ENCODE measurements at regions not wholly inside any gene's neighbourhood (a gene's known extent, or its start where the extent isn't known, plus 50 kb on each side); places are given as distances from the start of the nearest gene placed in this dataset.

GRCh38 chr5:100175346-100175745, 359.8 kb upstream of the FAM174A start:
- WGBS, result 57% methylated on average over 1 of the region's 1 CpG
- no peaks in the 10 kb centered on the region for H3K27me3 ChIP-seq
- no peaks in the 10 kb centered on the region for H3K9me3 ChIP-seq
- TF ChIP-seq EP300 (IDR thresholded peaks at IDR 0.05) (no peak), POLR2A (IDR thresholded peaks at IDR 0.05) (no peak), POLR2AphosphoS5 (IDR thresholded peaks at IDR 0.05) (no peak)
- TF ChIP-seq, protein P1, sequence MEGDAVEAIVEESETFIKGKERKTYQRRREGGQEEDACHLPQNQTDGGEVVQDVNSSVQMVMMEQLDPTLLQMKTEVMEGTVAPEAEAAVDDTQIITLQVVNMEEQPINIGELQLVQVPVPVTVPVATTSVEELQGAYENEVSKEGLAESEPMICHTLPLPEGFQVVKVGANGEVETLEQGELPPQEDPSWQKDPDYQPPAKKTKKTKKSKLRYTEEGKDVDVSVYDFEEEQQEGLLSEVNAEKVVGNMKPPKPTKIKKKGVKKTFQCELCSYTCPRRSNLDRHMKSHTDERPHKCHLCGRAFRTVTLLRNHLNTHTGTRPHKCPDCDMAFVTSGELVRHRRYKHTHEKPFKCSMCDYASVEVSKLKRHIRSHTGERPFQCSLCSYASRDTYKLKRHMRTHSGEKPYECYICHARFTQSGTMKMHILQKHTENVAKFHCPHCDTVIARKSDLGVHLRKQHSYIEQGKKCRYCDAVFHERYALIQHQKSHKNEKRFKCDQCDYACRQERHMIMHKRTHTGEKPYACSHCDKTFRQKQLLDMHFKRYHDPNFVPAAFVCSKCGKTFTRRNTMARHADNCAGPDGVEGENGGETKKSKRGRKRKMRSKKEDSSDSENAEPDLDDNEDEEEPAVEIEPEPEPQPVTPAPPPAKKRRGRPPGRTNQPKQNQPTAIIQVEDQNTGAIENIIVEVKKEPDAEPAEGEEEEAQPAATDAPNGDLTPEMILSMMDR (IDR thresholded peaks at IDR 0.05), result no peak
- no peaks in the 10 kb centered on the region for H3K36me3 ChIP-seq
- H3K4me1 ChIP-seq, result no peaks in the 10 kb centered on the region
- H3K4me3 ChIP-seq, result no peak overlapping the region
- no peak overlapping the region for H3K27ac ChIP-seq
- no peak for DNase-seq (ENCODE audit: low spot score in 2 of 2)

DNA sequence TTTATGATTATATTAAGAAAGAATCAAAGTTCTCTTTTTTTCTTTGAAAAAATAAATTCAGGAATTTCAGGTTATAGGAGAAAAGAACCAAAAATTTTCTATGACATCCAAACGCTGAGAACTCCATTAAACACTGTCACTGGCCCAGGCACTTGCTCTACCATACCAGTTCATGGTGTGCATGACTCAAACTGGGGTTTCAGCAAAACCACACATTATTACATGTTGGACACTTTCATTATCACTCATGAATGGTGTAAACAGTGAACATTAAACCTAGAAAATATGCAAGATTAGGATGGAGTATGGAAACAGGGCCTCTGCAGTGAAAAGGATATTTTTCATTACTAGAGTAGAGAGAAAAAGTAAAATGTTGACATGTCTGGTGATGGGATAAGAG, 369.9 kb upstream of the FAM174A start:
- Histone ChIP-seq H3K27ac (no peak overlapping the region), H3K27me3 (no peaks in the 10 kb centered on the region), H3K36me3 (no peaks in the 10 kb centered on the region), H3K4me3 (no peak overlapping the region), H3K9me3 (no peaks in the 10 kb centered on the region), H3K4me1 (no peaks in the 10 kb centered on the region)
- 78% methylated on average over 1 of the region's 1 CpG for WGBS
- no peak for DNase-seq (ENCODE audit: low spot score in 2 of 2)
- TF ChIP-seq POLR2AphosphoS5 (IDR thresholded peaks at IDR 0.05) (no peak), EP300 (IDR thresholded peaks at IDR 0.05) (no peak), POLR2A (IDR thresholded peaks at IDR 0.05) (no peak)
- TF ChIP-seq, protein P1 (IDR thresholded peaks at IDR 0.05), result no peak

DNA sequence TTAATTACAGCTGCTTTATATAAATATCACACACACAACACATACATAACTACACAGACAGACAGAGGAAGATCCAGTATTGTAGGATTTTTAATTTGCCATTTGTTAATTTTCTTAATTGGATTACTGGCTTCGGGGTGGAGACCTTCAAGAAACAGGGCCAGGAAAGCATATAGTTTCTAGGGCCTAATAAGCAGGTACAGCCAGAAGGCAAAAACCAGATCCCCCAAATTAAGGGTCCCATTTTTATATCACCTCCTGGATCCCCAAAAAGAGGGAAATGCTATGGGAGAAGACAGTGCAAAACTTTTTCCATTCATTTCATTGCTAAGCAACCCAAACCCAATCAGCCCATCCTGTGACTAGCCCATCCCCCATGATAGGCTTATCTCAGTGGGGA, 373.3 kb upstream of the FAM174A start:
- DNase-seq (ENCODE audit: low spot score in 2 of 2), result no peak
- H3K27me3 ChIP-seq, result no peaks in the 10 kb centered on the region
- H3K4me1 ChIP-seq, result no peaks in the 10 kb centered on the region
- no peaks in the 10 kb centered on the region for H3K9me3 ChIP-seq
- WGBS, result 79% methylated on average over 1 of the region's 1 CpG
- H3K4me3 ChIP-seq, result no peak overlapping the region
- H3K36me3 ChIP-seq, result no peaks in the 10 kb centered on the region
- H3K27ac ChIP-seq, result no peak overlapping the region
- TF ChIP-seq EP300 (IDR thresholded peaks at IDR 0.05) (no peak), POLR2AphosphoS5 (IDR thresholded peaks at IDR 0.05) (no peak), POLR2A (IDR thresholded peaks at IDR 0.05) (no peak)
- TF ChIP-seq, protein P1 (IDR thresholded peaks at IDR 0.05), result no peak

DNA sequence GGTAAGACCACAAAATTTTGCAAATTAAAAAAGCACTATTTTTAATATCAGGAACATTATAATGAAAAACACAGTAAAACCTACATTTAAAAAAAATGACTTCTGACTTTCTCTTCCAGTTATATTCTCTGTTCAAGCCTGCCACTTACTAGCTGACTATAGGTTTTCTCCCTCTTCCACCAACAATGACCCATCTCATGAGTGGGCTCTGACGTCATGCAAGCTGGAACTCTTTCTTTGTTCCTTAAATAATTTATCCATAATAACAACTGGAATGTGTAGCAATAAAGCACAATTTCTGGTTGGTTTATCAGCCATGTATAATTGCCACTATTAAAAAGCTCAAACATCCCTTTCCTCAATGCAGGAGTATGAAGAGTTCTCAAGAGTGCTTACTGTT, 378.1 kb upstream of the FAM174A start:
- H3K9me3 ChIP-seq, result no peaks in the 10 kb centered on the region
- H3K4me3 ChIP-seq, result no peak overlapping the region
- H3K36me3 ChIP-seq, result no peaks in the 10 kb centered on the region
- WGBS, result 68% methylated on average over 1 of the region's 1 CpG
- H3K4me1 ChIP-seq, result no peaks in the 10 kb centered on the region
- DNase-seq (ENCODE audit: low spot score in 2 of 2), result no peak
- no peaks in the 10 kb centered on the region for H3K27me3 ChIP-seq
- no peak overlapping the region for H3K27ac ChIP-seq
- TF ChIP-seq POLR2AphosphoS5 (IDR thresholded peaks at IDR 0.05) (no peak), EP300 (IDR thresholded peaks at IDR 0.05) (no peak), POLR2A (IDR thresholded peaks at IDR 0.05) (no peak)
- TF ChIP-seq, protein P1 (IDR thresholded peaks at IDR 0.05), result no peak

DNA sequence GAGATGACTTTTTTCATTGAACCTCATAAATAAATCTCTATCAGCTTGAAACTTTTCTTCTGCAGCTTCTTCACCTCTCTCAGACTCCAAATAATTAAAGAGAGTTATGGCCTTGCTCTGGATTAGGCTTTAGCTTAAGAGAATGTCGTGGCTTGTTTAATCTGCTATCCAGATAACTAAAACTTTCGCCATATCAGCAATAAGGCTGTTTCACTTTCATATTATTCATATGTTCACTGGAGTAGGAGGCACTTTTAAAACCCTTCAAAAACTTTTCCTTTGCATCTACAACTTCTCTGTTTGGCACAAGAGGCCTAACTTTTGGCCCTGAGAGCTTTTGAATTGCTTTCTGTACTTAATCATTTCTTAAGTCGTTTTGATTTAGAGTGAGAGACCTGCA, 386.9 kb upstream of the FAM174A start:
- Histone ChIP-seq H3K27ac (no peak overlapping the region), H3K4me1 (no peaks in the 10 kb centered on the region), H3K36me3 (no peaks in the 10 kb centered on the region), H3K27me3 (no peaks in the 10 kb centered on the region), H3K4me3 (no peak overlapping the region), H3K9me3 (no peaks in the 10 kb centered on the region)
- TF ChIP-seq POLR2A (IDR thresholded peaks at IDR 0.05), result no peak
- no peak for TF ChIP-seq POLR2AphosphoS5 (IDR thresholded peaks at IDR 0.05)
- no peak for TF ChIP-seq EP300 (IDR thresholded peaks at IDR 0.05)
- TF ChIP-seq, protein P1 (IDR thresholded peaks at IDR 0.05), result no peak
- WGBS, result 69% methylated on average over 3 of the region's 3 CpGs
- DNase-seq (ENCODE audit: low spot score in 2 of 2), result no peak
